ENCODE measurements at regions not wholly inside any gene's neighbourhood (a gene's known extent, or its start where the extent isn't known, plus 50 kb on each side); places are given as distances from the start of the nearest gene placed in this dataset.

DNA sequence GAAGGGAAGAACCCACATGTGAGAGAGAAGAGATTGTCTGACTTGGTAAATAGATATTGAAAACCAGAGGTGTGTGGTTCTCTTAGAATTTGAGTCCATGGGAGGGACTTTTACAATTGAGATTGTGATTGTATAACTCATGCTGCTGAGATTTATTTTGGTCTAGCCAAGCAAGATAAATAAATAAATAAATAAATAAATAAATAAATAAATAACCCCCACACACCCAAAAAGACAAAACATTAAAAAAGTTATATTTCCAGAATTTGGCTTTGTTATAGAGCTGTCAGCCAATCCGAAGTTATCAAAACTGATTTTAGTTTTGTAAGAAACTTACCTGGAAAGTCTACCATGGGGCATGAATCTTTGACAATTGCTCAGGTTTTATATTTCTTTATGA is 416.6 kb downstream of the ZSWIM6 start:
- Histone ChIP-seq H3K36me3 (no peaks in the 10 kb centered on the region), H3K9me3 (no peaks in the 10 kb centered on the region), H3K4me1 (no peaks in the 10 kb centered on the region), H3K27me3 (no peaks in the 10 kb centered on the region), H3K4me3 (no peak overlapping the region), H3K27ac (no peak overlapping the region)
- no peak for DNase-seq
- TF ChIP-seq, protein P1, sequence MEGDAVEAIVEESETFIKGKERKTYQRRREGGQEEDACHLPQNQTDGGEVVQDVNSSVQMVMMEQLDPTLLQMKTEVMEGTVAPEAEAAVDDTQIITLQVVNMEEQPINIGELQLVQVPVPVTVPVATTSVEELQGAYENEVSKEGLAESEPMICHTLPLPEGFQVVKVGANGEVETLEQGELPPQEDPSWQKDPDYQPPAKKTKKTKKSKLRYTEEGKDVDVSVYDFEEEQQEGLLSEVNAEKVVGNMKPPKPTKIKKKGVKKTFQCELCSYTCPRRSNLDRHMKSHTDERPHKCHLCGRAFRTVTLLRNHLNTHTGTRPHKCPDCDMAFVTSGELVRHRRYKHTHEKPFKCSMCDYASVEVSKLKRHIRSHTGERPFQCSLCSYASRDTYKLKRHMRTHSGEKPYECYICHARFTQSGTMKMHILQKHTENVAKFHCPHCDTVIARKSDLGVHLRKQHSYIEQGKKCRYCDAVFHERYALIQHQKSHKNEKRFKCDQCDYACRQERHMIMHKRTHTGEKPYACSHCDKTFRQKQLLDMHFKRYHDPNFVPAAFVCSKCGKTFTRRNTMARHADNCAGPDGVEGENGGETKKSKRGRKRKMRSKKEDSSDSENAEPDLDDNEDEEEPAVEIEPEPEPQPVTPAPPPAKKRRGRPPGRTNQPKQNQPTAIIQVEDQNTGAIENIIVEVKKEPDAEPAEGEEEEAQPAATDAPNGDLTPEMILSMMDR (IDR thresholded peaks at IDR 0.05) = no peak
- intact Hi-C loops (cut with DNase I; ENCODE audit: low total_unique reads) = no loop called here

- intact Hi-C loops (cut with DNase I; ENCODE audit: low total_unique reads) = no loop called here
- Histone ChIP-seq H3K4me3 (no peak overlapping the region), H3K27ac (no peak overlapping the region), H3K9me3 (no peaks in the 10 kb centered on the region), H3K27me3 (no peaks in the 10 kb centered on the region), H3K36me3 (no peaks in the 10 kb centered on the region), H3K4me1 (no peaks in the 10 kb centered on the region)
- DNase-seq = no peak
- TF ChIP-seq, protein P1 (IDR thresholded peaks at IDR 0.05) = no peak
Observed at GRCh38 chr5:61752588-61752987, 420.5 kb downstream of the ZSWIM6 start.

DNA sequence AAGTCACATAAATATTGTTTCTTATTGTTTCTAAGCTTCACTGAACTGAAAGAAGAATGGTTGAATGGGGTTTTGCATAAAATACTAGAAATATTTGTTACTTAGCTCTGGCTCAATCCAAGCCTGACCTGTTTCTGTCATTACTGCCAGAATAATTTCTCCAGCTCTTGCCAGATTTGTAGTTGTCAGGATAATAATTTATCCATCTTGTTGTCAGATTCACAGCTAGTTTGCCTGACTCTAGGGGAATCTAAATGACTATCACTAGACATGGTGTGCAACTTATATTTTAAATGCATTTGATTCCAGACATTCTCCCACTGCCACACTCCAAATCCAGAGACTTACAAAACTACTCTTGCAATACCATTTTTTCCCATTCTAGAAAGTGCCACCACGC is 422.7 kb downstream of the ZSWIM6 start:
- Histone ChIP-seq H3K4me3 (no peak overlapping the region), H3K4me1 (no peaks in the 10 kb centered on the region), H3K27me3 (no peaks in the 10 kb centered on the region), H3K27ac (no peak overlapping the region), H3K9me3 (no peaks in the 10 kb centered on the region), H3K36me3 (no peaks in the 10 kb centered on the region)
- TF ChIP-seq, protein P1 (IDR thresholded peaks at IDR 0.05) = no peak
- intact Hi-C loops (cut with DNase I; ENCODE audit: low total_unique reads) = no loop called here
- no peak for DNase-seq

GRCh38 chr5:61755726-61756222 is 423.7 kb downstream of the ZSWIM6 start:
- no peaks in the 10 kb centered on the region for H3K4me1 ChIP-seq
- TF ChIP-seq, protein P1 (IDR thresholded peaks at IDR 0.05) = no peak
- no peaks in the 10 kb centered on the region for H3K9me3 ChIP-seq
- H3K27ac ChIP-seq = no peak overlapping the region
- intact Hi-C loops (cut with DNase I; ENCODE audit: low total_unique reads) = no loop called here
- H3K27me3 ChIP-seq = no peaks in the 10 kb centered on the region
- no peak for DNase-seq
- H3K4me3 ChIP-seq = no peak overlapping the region
- no peaks in the 10 kb centered on the region for H3K36me3 ChIP-seq

- Histone ChIP-seq H3K9me3 (peaks cover 0 to 12% (median 3%) of the 10 kb centered on the region in 3 donors), H3K36me3 (no peaks in the 10 kb centered on the region), H3K4me3 (no peak overlapping the region), H3K27ac (no peak overlapping the region), H3K27me3 (no peaks in the 10 kb centered on the region), H3K4me1 (no peaks in the 10 kb centered on the region)
- no peak for DNase-seq
- TF ChIP-seq, protein P1 (IDR thresholded peaks at IDR 0.05) = no peak
- intact Hi-C loops (cut with DNase I; ENCODE audit: low total_unique reads) = no loop called here
Observed at GRCh38 chr5:61758711-61759110, 426.7 kb downstream of the ZSWIM6 start.

- H3K27ac ChIP-seq = no peak overlapping the region
- DNase-seq = no peak
- H3K4me3 ChIP-seq = no peak overlapping the region
- peaks cover 0 to 12% (median 3%) of the 10 kb centered on the region in 3 donors for H3K9me3 ChIP-seq
- H3K36me3 ChIP-seq = no peaks in the 10 kb centered on the region
- H3K27me3 ChIP-seq = no peaks in the 10 kb centered on the region
- intact Hi-C loops (cut with DNase I; ENCODE audit: low total_unique reads) = no loop called here
- H3K4me1 ChIP-seq = peaks cover 0 to 4% (median 0%) of the 10 kb centered on the region in 4 donors
- TF ChIP-seq, protein P1 (IDR thresholded peaks at IDR 0.05) = no peak
Observed at GRCh38 chr5:61765471-61765870, 433.4 kb downstream of the ZSWIM6 start.
